Forelimb muscle (tissue), 1 donor: ENCODE measurements at regions not wholly inside any gene's neighbourhood (a gene's known extent, or its start where the extent isn't known, plus 50 kb on each side); places are given as distances from the start of the nearest gene placed in this dataset.
"Not testable (repeated sequence)": the region's sequence is repeated elsewhere in the genome, so short reads cannot be mapped to it uniquely, and the experiment has no call there.

Experiments
- DNase-seq: peaks from one replicate; pipeline ENCODE4 v3.0.0-alpha.2; 2013; ENCODE audit warnings: low read depth

- no peak for DNase-seq
Observed at GRCh38 chr4:36590343-36590742, 308.9 kb downstream of the DTHD1 start.

GRCh38 chr4:36601864-36602495, 320.6 kb downstream of the DTHD1 start:
- DNase-seq = no peak

GRCh38 chr4:36609661-36610060, 328.2 kb downstream of the DTHD1 start:
- no peak for DNase-seq

GRCh38 chr4:36610628-36611027, 329.2 kb downstream of the DTHD1 start:
- DNase-seq = no peak

GRCh38 chr4:36613142-36613541, 331.7 kb downstream of the DTHD1 start:
- DNase-seq = not testable (repeated sequence)

- DNase-seq = no peak
Observed at GRCh38 chr4:36614011-36614410, 332.6 kb downstream of the DTHD1 start.

- DNase-seq = no peak
Observed at GRCh38 chr4:36618102-36618501, 336.7 kb downstream of the DTHD1 start.

GRCh38 chr4:36624030-36624429, 342.6 kb downstream of the DTHD1 start:
- no peak for DNase-seq

- no peak for DNase-seq
Observed at GRCh38 chr4:36638273-36638811, 356.9 kb downstream of the DTHD1 start.

GRCh38 chr4:36640876-36641275, 359.5 kb downstream of the DTHD1 start:
- no peak for DNase-seq

GRCh38 chr4:36651253-36651652, 369.8 kb downstream of the DTHD1 start:
- no peak for DNase-seq

- DNase-seq = no peak
Observed at GRCh38 chr4:36652857-36653256, 371.4 kb downstream of the DTHD1 start.

- no peak for DNase-seq
Observed at GRCh38 chr4:36665985-36666527, 384.6 kb downstream of the DTHD1 start.

GRCh38 chr4:36675436-36675835, 394.0 kb downstream of the DTHD1 start:
- DNase-seq = no peak

- no peak for DNase-seq
Observed at GRCh38 chr4:36676139-36677050, 395.0 kb downstream of the DTHD1 start.

GRCh38 chr4:36677112-36677511, 395.7 kb downstream of the DTHD1 start:
- DNase-seq = no peak

- DNase-seq = no peak
Observed at GRCh38 chr4:36677874-36678273, 396.5 kb downstream of the DTHD1 start.

- DNase-seq = no peak
Observed at GRCh38 chr4:36687681-36688080, 406.3 kb downstream of the DTHD1 start.

- DNase-seq = no peak
Observed at GRCh38 chr4:36692586-36692985, 411.2 kb downstream of the DTHD1 start.

- DNase-seq = no peak
Observed at GRCh38 chr4:36702245-36702644, 420.8 kb downstream of the DTHD1 start.

- no peak for DNase-seq
Observed at GRCh38 chr4:36704289-36704688, 422.9 kb downstream of the DTHD1 start.

GRCh38 chr4:36709991-36710390, 428.6 kb downstream of the DTHD1 start:
- DNase-seq = no peak

- DNase-seq = no peak
Observed at GRCh38 chr4:36712013-36712412, 430.6 kb downstream of the DTHD1 start.
